ENCODE measurements at regions not wholly inside any gene's neighbourhood (a gene's known extent, or its start where the extent isn't known, plus 50 kb on each side); places are given as distances from the start of the nearest gene placed in this dataset.

- H3K9ac ChIP-seq (ENCODE audit: low read length) = no peak overlapping the region
- no peak overlapping the region for H3K27ac ChIP-seq (ENCODE audit: low read length)
- no peaks in the 10 kb centered on the region for H3K9me2 ChIP-seq (replicated peaks; ENCODE audit: insufficient read depth, low read length)
- H3K9me3 ChIP-seq (ENCODE audit: low read length) = no peaks in the 10 kb centered on the region
- no peaks in the 10 kb centered on the region for H3K79me2 ChIP-seq (ENCODE audit: low read length)
- H3K36me3 ChIP-seq (ENCODE audit: insufficient read depth, low read length) = no peaks in the 10 kb centered on the region
- no peak overlapping the region for H3K4me2 ChIP-seq (ENCODE audit: low read depth, low read length, poor library complexity, severe bottlenecking)
- H3K4me3 ChIP-seq (ENCODE audit: low read length) = no peak overlapping the region
- no peaks in the 10 kb centered on the region for H4K20me1 ChIP-seq (ENCODE audit: insufficient read depth, low read depth, low read length)
- H3K27me3 ChIP-seq (ENCODE audit: low read length) = no peaks in the 10 kb centered on the region
- H3K4me1 ChIP-seq (ENCODE audit: low read length) = no peaks in the 10 kb centered on the region
- no peak overlapping the region for H2AFZ ChIP-seq (ENCODE audit: low read length)
- DNase-seq = no peak
Measured at GRCh38 chr4:169881769-169882168, 124.0 kb upstream of the HPF1 start.

GRCh38 chr4:169870507-169870906, 112.8 kb upstream of the HPF1 start:
- Histone ChIP-seq H3K9me2 (replicated peaks; ENCODE audit: insufficient read depth, low read length) (no peaks in the 10 kb centered on the region), H3K4me3 (ENCODE audit: low read length) (no peak overlapping the region), H3K9me3 (ENCODE audit: low read length) (no peaks in the 10 kb centered on the region), H3K27me3 (ENCODE audit: low read length) (no peaks in the 10 kb centered on the region), H3K4me2 (ENCODE audit: low read depth, low read length, poor library complexity, severe bottlenecking) (no peak overlapping the region), H3K27ac (ENCODE audit: low read length) (no peak overlapping the region), H3K79me2 (ENCODE audit: low read length) (no peaks in the 10 kb centered on the region), H3K4me1 (ENCODE audit: low read length) (peaks cover 8% of the 10 kb centered on the region), H3K9ac (ENCODE audit: low read length) (no peak overlapping the region), H2AFZ (ENCODE audit: low read length) (no peak overlapping the region), H3K36me3 (ENCODE audit: insufficient read depth, low read length) (no peaks in the 10 kb centered on the region), H4K20me1 (ENCODE audit: insufficient read depth, low read depth, low read length) (no peaks in the 10 kb centered on the region)
- DNase-seq = no peak

- no peaks in the 10 kb centered on the region for H3K79me2 ChIP-seq (ENCODE audit: low read length)
- H2AFZ ChIP-seq (ENCODE audit: low read length) = no peak overlapping the region
- no peaks in the 10 kb centered on the region for H3K27me3 ChIP-seq (ENCODE audit: low read length)
- H3K36me3 ChIP-seq (ENCODE audit: insufficient read depth, low read length) = no peaks in the 10 kb centered on the region
- H3K4me1 ChIP-seq (ENCODE audit: low read length) = peaks cover 8% of the 10 kb centered on the region
- H3K4me3 ChIP-seq (ENCODE audit: low read length) = no peak overlapping the region
- no peaks in the 10 kb centered on the region for H3K9me3 ChIP-seq (ENCODE audit: low read length)
- no peak overlapping the region for H3K9ac ChIP-seq (ENCODE audit: low read length)
- no peaks in the 10 kb centered on the region for H4K20me1 ChIP-seq (ENCODE audit: insufficient read depth, low read depth, low read length)
- no peak overlapping the region for H3K4me2 ChIP-seq (ENCODE audit: low read depth, low read length, poor library complexity, severe bottlenecking)
- DNase-seq = no peak
- no peaks in the 10 kb centered on the region for H3K9me2 ChIP-seq (replicated peaks; ENCODE audit: insufficient read depth, low read length)
- no peak overlapping the region for H3K27ac ChIP-seq (ENCODE audit: low read length)
Measured at GRCh38 chr4:169869490-169869889, 111.7 kb upstream of the HPF1 start.

GRCh38 chr4:169861593-169861992, 103.8 kb upstream of the HPF1 start:
- Histone ChIP-seq H3K36me3 (ENCODE audit: insufficient read depth, low read length) (no peaks in the 10 kb centered on the region), H4K20me1 (ENCODE audit: insufficient read depth, low read depth, low read length) (no peaks in the 10 kb centered on the region), H3K9ac (ENCODE audit: low read length) (no peak overlapping the region), H3K27me3 (ENCODE audit: low read length) (no peaks in the 10 kb centered on the region), H3K4me2 (ENCODE audit: low read depth, low read length, poor library complexity, severe bottlenecking) (no peak overlapping the region), H3K79me2 (ENCODE audit: low read length) (no peaks in the 10 kb centered on the region), H3K4me1 (ENCODE audit: low read length) (no peaks in the 10 kb centered on the region), H3K9me2 (replicated peaks; ENCODE audit: insufficient read depth, low read length) (no peaks in the 10 kb centered on the region), H3K9me3 (ENCODE audit: low read length) (no peaks in the 10 kb centered on the region), H3K27ac (ENCODE audit: low read length) (no peak overlapping the region), H3K4me3 (ENCODE audit: low read length) (no peak overlapping the region), H2AFZ (ENCODE audit: low read length) (no peak overlapping the region)
- DNase-seq = no peak

- no peak overlapping the region for H3K4me2 ChIP-seq (ENCODE audit: low read depth, low read length, poor library complexity, severe bottlenecking)
Measured at GRCh38 chr4:169859366-169860216, 101.8 kb upstream of the HPF1 start.

GRCh38 chr4:169854090-169854489, 96.3 kb upstream of the HPF1 start:
- Histone ChIP-seq H3K9me2 (replicated peaks; ENCODE audit: insufficient read depth, low read length) (no peaks in the 10 kb centered on the region), H3K4me3 (ENCODE audit: low read length) (no peak overlapping the region), H3K27me3 (ENCODE audit: low read length) (no peaks in the 10 kb centered on the region), H3K9ac (ENCODE audit: low read length) (no peak overlapping the region), H3K9me3 (ENCODE audit: low read length) (no peaks in the 10 kb centered on the region), H2AFZ (ENCODE audit: low read length) (no peak overlapping the region), H3K4me2 (ENCODE audit: low read depth, low read length, poor library complexity, severe bottlenecking) (no peak overlapping the region), H4K20me1 (ENCODE audit: insufficient read depth, low read depth, low read length) (no peaks in the 10 kb centered on the region), H3K36me3 (ENCODE audit: insufficient read depth, low read length) (no peaks in the 10 kb centered on the region), H3K79me2 (ENCODE audit: low read length) (no peaks in the 10 kb centered on the region), H3K27ac (ENCODE audit: low read length) (no peak overlapping the region), H3K4me1 (ENCODE audit: low read length) (no peaks in the 10 kb centered on the region)
- no peak for DNase-seq

More at GRCh38 chr4:169859366-169860216, 101.8 kb upstream of the HPF1 start:
- H3K4me3 ChIP-seq (ENCODE audit: low read length) = no peak overlapping the region
- H3K9me3 ChIP-seq (ENCODE audit: low read length) = no peaks in the 10 kb centered on the region
- H3K9ac ChIP-seq (ENCODE audit: low read length) = no peak overlapping the region
- H3K4me1 ChIP-seq (ENCODE audit: low read length) = no peaks in the 10 kb centered on the region
- no peak overlapping the region for H3K27ac ChIP-seq (ENCODE audit: low read length)
- no peaks in the 10 kb centered on the region for H3K9me2 ChIP-seq (replicated peaks; ENCODE audit: insufficient read depth, low read length)
- no peaks in the 10 kb centered on the region for H3K36me3 ChIP-seq (ENCODE audit: insufficient read depth, low read length)
- DNase-seq = no peak
- no peak overlapping the region for H2AFZ ChIP-seq (ENCODE audit: low read length)
- H3K79me2 ChIP-seq (ENCODE audit: low read length) = no peaks in the 10 kb centered on the region
- no peaks in the 10 kb centered on the region for H3K27me3 ChIP-seq (ENCODE audit: low read length)
- no peaks in the 10 kb centered on the region for H4K20me1 ChIP-seq (ENCODE audit: insufficient read depth, low read depth, low read length)

- no peak overlapping the region for H3K9ac ChIP-seq (ENCODE audit: low read length)
- no peaks in the 10 kb centered on the region for H4K20me1 ChIP-seq (ENCODE audit: insufficient read depth, low read depth, low read length)
- no peak overlapping the region for H3K27ac ChIP-seq (ENCODE audit: low read length)
- no peaks in the 10 kb centered on the region for H3K27me3 ChIP-seq (ENCODE audit: low read length)
- no peak overlapping the region for H3K4me2 ChIP-seq (ENCODE audit: low read depth, low read length, poor library complexity, severe bottlenecking)
- no peak for DNase-seq
- H3K9me3 ChIP-seq (ENCODE audit: low read length) = no peaks in the 10 kb centered on the region
- H3K4me3 ChIP-seq (ENCODE audit: low read length) = no peak overlapping the region
- H2AFZ ChIP-seq (ENCODE audit: low read length) = no peak overlapping the region
- no peaks in the 10 kb centered on the region for H3K36me3 ChIP-seq (ENCODE audit: insufficient read depth, low read length)
- H3K9me2 ChIP-seq (replicated peaks; ENCODE audit: insufficient read depth, low read length) = no peaks in the 10 kb centered on the region
- H3K4me1 ChIP-seq (ENCODE audit: low read length) = no peaks in the 10 kb centered on the region
- H3K79me2 ChIP-seq (ENCODE audit: low read length) = no peaks in the 10 kb centered on the region
Measured at GRCh38 chr4:169852481-169852880, 94.7 kb upstream of the HPF1 start.

GRCh38 chr4:169851750-169852149, 94.0 kb upstream of the HPF1 start:
- Histone ChIP-seq H2AFZ (ENCODE audit: low read length) (no peak overlapping the region), H3K9me2 (replicated peaks; ENCODE audit: insufficient read depth, low read length) (no peaks in the 10 kb centered on the region), H3K9me3 (ENCODE audit: low read length) (no peaks in the 10 kb centered on the region), H3K9ac (ENCODE audit: low read length) (no peak overlapping the region), H3K4me3 (ENCODE audit: low read length) (no peak overlapping the region), H3K36me3 (ENCODE audit: insufficient read depth, low read length) (no peaks in the 10 kb centered on the region), H3K79me2 (ENCODE audit: low read length) (no peaks in the 10 kb centered on the region), H3K4me2 (ENCODE audit: low read depth, low read length, poor library complexity, severe bottlenecking) (no peak overlapping the region), H3K27ac (ENCODE audit: low read length) (no peak overlapping the region), H4K20me1 (ENCODE audit: insufficient read depth, low read depth, low read length) (no peaks in the 10 kb centered on the region), H3K27me3 (ENCODE audit: low read length) (no peaks in the 10 kb centered on the region), H3K4me1 (ENCODE audit: low read length) (no peaks in the 10 kb centered on the region)
- DNase-seq = no peak
